ENCODE measurements at regions not wholly inside any gene's neighbourhood (a gene's known extent, or its start where the extent isn't known, plus 50 kb on each side); places are given as distances from the start of the nearest gene placed in this dataset.

GRCh38 chr3:187795207-187795960 lies 50.1 kb upstream of the BCL6 start:
- in situ Hi-C loops (cut with HindIII; ENCODE audit: low pct_unique_long_range_greater_than_20kb, low sequenced_read_pairs) = no loop called here
- no peak for DNase-seq (ENCODE audit: low read depth, low spot score)

- DNase-seq (ENCODE audit: low read depth, low spot score) = no peak
- in situ Hi-C loops (cut with HindIII; ENCODE audit: low pct_unique_long_range_greater_than_20kb, low sequenced_read_pairs) = no loop called here
These were observed 52.9 kb upstream of the BCL6 start for GRCh38 chr3:187798126-187798525.

- DNase-seq (ENCODE audit: low read depth, low spot score) = no peak
- in situ Hi-C loops (cut with HindIII; ENCODE audit: low pct_unique_long_range_greater_than_20kb, low sequenced_read_pairs) = no loop called here
These were observed 53.6 kb upstream of the BCL6 start for GRCh38 chr3:187798531-187799530.

GRCh38 chr3:187799942-187800641 lies 54.8 kb upstream of the BCL6 start:
- DNase-seq (ENCODE audit: low read depth, low spot score) = no peak
- in situ Hi-C loops (cut with HindIII; ENCODE audit: low pct_unique_long_range_greater_than_20kb, low sequenced_read_pairs) = no loop called here

- no peak for DNase-seq (ENCODE audit: low read depth, low spot score)
- in situ Hi-C loops (cut with HindIII; ENCODE audit: low pct_unique_long_range_greater_than_20kb, low sequenced_read_pairs) = no loop called here
These were observed 55.9 kb upstream of the BCL6 start for GRCh38 chr3:187801152-187801551.

GRCh38 chr3:187802203-187802927 lies 57.1 kb upstream of the BCL6 start:
- no peak for DNase-seq (ENCODE audit: low read depth, low spot score)
- in situ Hi-C loops (cut with HindIII; ENCODE audit: low pct_unique_long_range_greater_than_20kb, low sequenced_read_pairs) = no loop called here

GRCh38 chr3:187802928-187803259 lies 57.6 kb upstream of the BCL6 start:
- no peak for DNase-seq (ENCODE audit: low read depth, low spot score)
- in situ Hi-C loops (cut with HindIII; ENCODE audit: low pct_unique_long_range_greater_than_20kb, low sequenced_read_pairs) = no loop called here

GRCh38 chr3:187804120-187804744 lies 59.0 kb upstream of the BCL6 start:
- DNase-seq (ENCODE audit: low read depth, low spot score) = no peak
- in situ Hi-C loops (cut with HindIII; ENCODE audit: low pct_unique_long_range_greater_than_20kb, low sequenced_read_pairs) = no loop called here

GRCh38 chr3:187804745-187805121 lies 59.5 kb upstream of the BCL6 start:
- DNase-seq (ENCODE audit: low read depth, low spot score) = no peak
- in situ Hi-C loops (cut with HindIII; ENCODE audit: low pct_unique_long_range_greater_than_20kb, low sequenced_read_pairs) = no loop called here

GRCh38 chr3:187805774-187806173 lies 60.5 kb upstream of the BCL6 start:
- in situ Hi-C loops (cut with HindIII; ENCODE audit: low pct_unique_long_range_greater_than_20kb, low sequenced_read_pairs) = no loop called here
- no peak for DNase-seq (ENCODE audit: low read depth, low spot score)

GRCh38 chr3:187807086-187807862 lies 62.0 kb upstream of the BCL6 start:
- DNase-seq (ENCODE audit: low read depth, low spot score) = no peak
- in situ Hi-C loops (cut with HindIII; ENCODE audit: low pct_unique_long_range_greater_than_20kb, low sequenced_read_pairs) = no loop called here

GRCh38 chr3:187808527-187808895 lies 63.2 kb upstream of the BCL6 start:
- no peak for DNase-seq (ENCODE audit: low read depth, low spot score)
- in situ Hi-C loops (cut with HindIII; ENCODE audit: low pct_unique_long_range_greater_than_20kb, low sequenced_read_pairs) = no loop called here

- in situ Hi-C loops (cut with HindIII; ENCODE audit: low pct_unique_long_range_greater_than_20kb, low sequenced_read_pairs) = no loop called here
These were observed 64.3 kb upstream of the BCL6 start for GRCh38 chr3:187809612-187809991.

GRCh38 chr3:187810021-187810446 lies 64.8 kb upstream of the BCL6 start:
- DNase-seq (ENCODE audit: low read depth, low spot score) = no peak
- in situ Hi-C loops (cut with HindIII; ENCODE audit: low pct_unique_long_range_greater_than_20kb, low sequenced_read_pairs) = no loop called here

More at GRCh38 chr3:187809612-187809991, 64.3 kb upstream of the BCL6 start:
- DNase-seq (ENCODE audit: low read depth, low spot score) = no peak

GRCh38 chr3:187811585-187812250 lies 66.5 kb upstream of the BCL6 start:
- in situ Hi-C loops (cut with HindIII; ENCODE audit: low pct_unique_long_range_greater_than_20kb, low sequenced_read_pairs) = no loop called here
- no peak for DNase-seq (ENCODE audit: low read depth, low spot score)

GRCh38 chr3:187812496-187812895 lies 67.2 kb upstream of the BCL6 start:
- in situ Hi-C loops (cut with HindIII; ENCODE audit: low pct_unique_long_range_greater_than_20kb, low sequenced_read_pairs) = no loop called here
- no peak for DNase-seq (ENCODE audit: low read depth, low spot score)

All from SK-MEL-5 (cell line).